Liver (tissue), 3 donors: ENCODE measurements at regions not wholly inside any gene's neighbourhood (a gene's known extent, or its start where the extent isn't known, plus 50 kb on each side); places are given as distances from the start of the nearest gene placed in this dataset.

Source experiments
- ATF3 ChIP-seq: IDR thresholded peaks from 2 replicates; pipeline ENCODE4 v1.6.1; 2016; ENCODE audit warnings: antibody characterized with exemption
- EGR1 ChIP-seq, 2 donors: IDR thresholded peaks; 2 replicates each; pipeline ENCODE4 v1.6.1; 2016 to 2018; ENCODE audit warnings: antibody characterized with exemption in 2 of 2, low read depth in 2 of 2
- GABPA ChIP-seq, 2 donors: IDR thresholded peaks in 1 of 2; conservative IDR thresholded peaks in 1 of 2; 2 replicates each; pipeline ENCODE4 v1.6.1; 2016; ENCODE audit warnings: antibody characterized with exemption in 2 of 2, mild to moderate bottlenecking in 1 of 2, moderate library complexity in 1 of 2
- HNF4G ChIP-seq: IDR thresholded peaks from 2 replicates; pipeline ENCODE4 v1.6.1; 2016; ENCODE audit warnings: antibody characterized with exemption
- JUND ChIP-seq, 2 donors: IDR thresholded peaks; 2 replicates each; pipeline ENCODE4 v1.6.1; 2016; ENCODE audit warnings: antibody characterized with exemption in 2 of 2
- NR2F2 ChIP-seq: IDR thresholded peaks from 2 replicates; pipeline ENCODE4 v1.6.1; 2016; ENCODE audit warnings: antibody characterized with exemption
- RAD21 ChIP-seq, 2 donors: IDR thresholded peaks; 2 replicates each; pipeline ENCODE4 v1.6.1; 2016; ENCODE audit warnings: antibody characterized with exemption in 2 of 2, mild to moderate bottlenecking in 2 of 2
- RXRA ChIP-seq, 2 donors: IDR thresholded peaks; 2 replicates each; pipeline ENCODE4 v1.6.1; 2017 to 2018; ENCODE audit warnings: antibody characterized with exemption in 2 of 2, mild to moderate bottlenecking in 1 of 2
- SP1 ChIP-seq: IDR thresholded peaks from 2 replicates; pipeline ENCODE4 v1.6.1; 2018; ENCODE audit warnings: antibody characterized with exemption, mild to moderate bottlenecking
- YY1 ChIP-seq: IDR thresholded peaks from 2 replicates; pipeline ENCODE4 v1.6.1; 2016; ENCODE audit warnings: antibody characterized with exemption, mild to moderate bottlenecking
- TF ChIP-seq, protein P1 (sequence below): fragments of 150-350 bp; IDR thresholded peaks from 2 replicates; pipeline ENCODE4 v1.5.1; 2017; ENCODE audit warnings: improper control_type of control experiment, low read depth, low read length; ENCODE audit not compliant: missing input control
- TF ChIP-seq, protein P2 (sequence below): IDR thresholded peaks from 2 replicates; pipeline ENCODE4 v1.6.1; 2016; ENCODE audit warnings: antibody characterized with exemption
- donor health status: healthy.
- donor health status: healthy.

DNA sequence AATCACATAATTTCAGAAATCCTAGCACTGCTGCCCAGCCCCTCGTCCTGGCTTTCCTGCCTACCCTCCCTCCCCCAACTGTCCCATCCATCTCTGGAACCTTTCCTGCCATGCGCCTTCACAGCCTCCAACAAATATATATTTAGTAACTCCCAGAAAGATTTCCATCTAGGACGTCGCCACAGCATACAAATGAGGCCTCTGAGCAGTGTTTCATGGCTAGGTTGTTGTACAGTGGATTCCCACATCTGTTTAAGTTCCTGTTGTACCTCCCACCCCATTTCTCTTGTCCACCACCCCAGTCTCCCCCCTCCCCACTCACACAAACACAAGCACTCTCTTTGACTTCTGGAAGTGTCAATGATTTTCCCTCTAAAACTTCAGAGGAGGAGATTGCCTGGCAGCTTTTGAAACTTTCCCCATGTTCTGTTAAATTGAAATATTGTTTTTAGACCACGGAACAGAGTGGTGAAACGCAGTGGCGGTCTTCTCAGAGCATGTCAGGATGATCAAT is 280.3 kb upstream of the RORA start:
- TF ChIP-seq, protein P1, sequence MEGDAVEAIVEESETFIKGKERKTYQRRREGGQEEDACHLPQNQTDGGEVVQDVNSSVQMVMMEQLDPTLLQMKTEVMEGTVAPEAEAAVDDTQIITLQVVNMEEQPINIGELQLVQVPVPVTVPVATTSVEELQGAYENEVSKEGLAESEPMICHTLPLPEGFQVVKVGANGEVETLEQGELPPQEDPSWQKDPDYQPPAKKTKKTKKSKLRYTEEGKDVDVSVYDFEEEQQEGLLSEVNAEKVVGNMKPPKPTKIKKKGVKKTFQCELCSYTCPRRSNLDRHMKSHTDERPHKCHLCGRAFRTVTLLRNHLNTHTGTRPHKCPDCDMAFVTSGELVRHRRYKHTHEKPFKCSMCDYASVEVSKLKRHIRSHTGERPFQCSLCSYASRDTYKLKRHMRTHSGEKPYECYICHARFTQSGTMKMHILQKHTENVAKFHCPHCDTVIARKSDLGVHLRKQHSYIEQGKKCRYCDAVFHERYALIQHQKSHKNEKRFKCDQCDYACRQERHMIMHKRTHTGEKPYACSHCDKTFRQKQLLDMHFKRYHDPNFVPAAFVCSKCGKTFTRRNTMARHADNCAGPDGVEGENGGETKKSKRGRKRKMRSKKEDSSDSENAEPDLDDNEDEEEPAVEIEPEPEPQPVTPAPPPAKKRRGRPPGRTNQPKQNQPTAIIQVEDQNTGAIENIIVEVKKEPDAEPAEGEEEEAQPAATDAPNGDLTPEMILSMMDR = no peak
- no peak for TF ChIP-seq JUND (IDR thresholded peaks at IDR 0.05)
- TF ChIP-seq RAD21 (IDR thresholded peaks at IDR 0.05) = no peak
- TF ChIP-seq YY1 = no peak
- no peak for TF ChIP-seq SP1
- no peak for TF ChIP-seq ATF3
- no peak for TF ChIP-seq GABPA (IDR thresholded peaks at IDR 0.05 in 1 of 2, conservative IDR thresholded peaks at IDR 0.05 in 1 of 2)
- TF ChIP-seq, protein P2, sequence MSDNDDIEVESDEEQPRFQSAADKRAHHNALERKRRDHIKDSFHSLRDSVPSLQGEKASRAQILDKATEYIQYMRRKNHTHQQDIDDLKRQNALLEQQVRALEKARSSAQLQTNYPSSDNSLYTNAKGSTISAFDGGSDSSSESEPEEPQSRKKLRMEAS = no peak
- no peak for TF ChIP-seq HNF4G
- no peak for TF ChIP-seq EGR1 (IDR thresholded peaks at IDR 0.05; ENCODE audit: low read depth in 2 of 2)
- TF ChIP-seq RXRA (IDR thresholded peaks at IDR 0.05) = no peak
- TF ChIP-seq NR2F2 = no peak
